ENCODE measurements at regions not wholly inside any gene's neighbourhood (a gene's known extent, or its start where the extent isn't known, plus 50 kb on each side); places are given as distances from the start of the nearest gene placed in this dataset.
"Not testable (repeated sequence)": the region's sequence is repeated elsewhere in the genome, so short reads cannot be mapped to it uniquely, and the experiment has no call there.

GRCh38 chr15:24509714-24510113 lies 165.9 kb upstream of the NPAP1 start:
- not testable (repeated sequence) for DNase-seq (ENCODE audit: low spot score)

- DNase-seq (ENCODE audit: low spot score), result not testable (repeated sequence)
These were observed 164.0 kb upstream of the NPAP1 start for GRCh38 chr15:24511598-24511997.

- DNase-seq (ENCODE audit: low spot score), result not testable (repeated sequence)
These were observed 156.8 kb upstream of the NPAP1 start for GRCh38 chr15:24518772-24519171.

GRCh38 chr15:24531235-24531634 lies 144.3 kb upstream of the NPAP1 start:
- DNase-seq (ENCODE audit: low spot score), result not testable (repeated sequence)

- not testable (repeated sequence) for DNase-seq (ENCODE audit: low spot score)
These were observed 141.5 kb upstream of the NPAP1 start for GRCh38 chr15:24534032-24534431.

- DNase-seq (ENCODE audit: low spot score), result not testable (repeated sequence)
These were observed 118.3 kb upstream of the NPAP1 start for GRCh38 chr15:24557281-24557680.

- DNase-seq (ENCODE audit: low spot score), result no peak
These were observed 67.9 kb upstream of the NPAP1 start for GRCh38 chr15:24607636-24608035.

- no peak for DNase-seq (ENCODE audit: low spot score)
These were observed 57.9 kb upstream of the NPAP1 start for GRCh38 chr15:24617646-24618045.

- no peak for DNase-seq (ENCODE audit: low spot score)
These were observed 53.9 kb upstream of the NPAP1 start for GRCh38 chr15:24621630-24622215.
